ENCODE measurements at regions not wholly inside any gene's neighbourhood (a gene's known extent, or its start where the extent isn't known, plus 50 kb on each side); places are given as distances from the start of the nearest gene placed in this dataset.

- TF ChIP-seq ZNF331 (CRISPR knock-in tag; IDR thresholded peaks at IDR 0.05; ENCODE audit: low read depth), result no peak
- TF ChIP-seq REST (IDR thresholded peaks at IDR 0.05; ENCODE audit: unreplicated experiment), result no peak
- TF ChIP-seq POLR2AphosphoS5 (IDR thresholded peaks at IDR 0.05; ENCODE audit: low read depth), result no peak
- TF ChIP-seq JUNB (IDR thresholded peaks at IDR 0.05; ENCODE audit: unreplicated experiment), result no peak
Observed at GRCh38 chr10:107481881-107482280, 317.4 kb upstream of the SORCS1 start (continued).

- H4K20me1 ChIP-seq (replicated peaks; ENCODE audit: insufficient read depth), result no peaks in the 10 kb centered on the region
- no peaks in the 10 kb centered on the region for H3F3A ChIP-seq (replicated peaks; ENCODE audit: low read depth)
- H3K4me1 ChIP-seq (ENCODE audit: insufficient read depth), result no peaks in the 10 kb centered on the region; the same call in 1 of the 2 replicates
- peaks cover 3% of the 10 kb centered on the region; the same call in 1 of the 2 replicates for H3K9me2 ChIP-seq (ENCODE audit: insufficient read depth)
- H3K79me2 ChIP-seq (replicated peaks; ENCODE audit: insufficient read depth), result no peaks in the 10 kb centered on the region
- Mint-ChIP-seq H3K27me3 (ENCODE audit: insufficient read depth, low read depth, poor library complexity) (no peaks in the 10 kb centered on the region), H3K4me3 (no peak overlapping the region), H3K27ac (no peak overlapping the region), H3K36me3 (ENCODE audit: low read depth) (peaks cover 9% of the 10 kb centered on the region), H3K9me3 (peaks cover 13% of the 10 kb centered on the region), H3K4me1 (no peaks in the 10 kb centered on the region; the same call in 2 of the 3 replicates)
- DNase-seq (ENCODE audit: low spot score), result no peak
- no peaks in the 10 kb centered on the region for H3K27me3 ChIP-seq (ENCODE audit: insufficient read depth)
- no peak overlapping the region for H3K4me3 ChIP-seq
- H3K4me2 ChIP-seq, result no peak overlapping the region
- no peaks in the 10 kb centered on the region for H3K36me3 ChIP-seq (ENCODE audit: insufficient read depth)
- no peak overlapping the region for H3K27ac ChIP-seq (ENCODE audit: low read depth)
- no peak for ATAC-seq
- no peak overlapping the region for H2AFZ ChIP-seq
- TF ChIP-seq ZNF462 (CRISPR knock-in tag; IDR thresholded peaks at IDR 0.05) (no peak), CREB1 (CRISPR knock-in tag; IDR thresholded peaks at IDR 0.05; ENCODE audit: low read depth) (no peak), NANOG (IDR thresholded peaks at IDR 0.05; ENCODE audit: borderline replicate concordance) (no peak), ETS1 (IDR thresholded peaks at IDR 0.05) (no peak), STAT1 (IDR thresholded peaks at IDR 0.05; ENCODE audit: unreplicated experiment) (no peak), ZNF331 (CRISPR knock-in tag; IDR thresholded peaks at IDR 0.05; ENCODE audit: low read depth) (no peak), JUNB (IDR thresholded peaks at IDR 0.05; ENCODE audit: unreplicated experiment) (no peak), POLR2AphosphoS5 (IDR thresholded peaks at IDR 0.05; ENCODE audit: low read depth) (no peak), REST (IDR thresholded peaks at IDR 0.05; ENCODE audit: unreplicated experiment) (no peak)
Observed at GRCh38 chr10:107481224-107481623, 316.7 kb upstream of the SORCS1 start.

Measured in GM23338 (cell line).